ENCODE measurements at regions not wholly inside any gene's neighbourhood (a gene's known extent, or its start where the extent isn't known, plus 50 kb on each side); places are given as distances from the start of the nearest gene placed in this dataset.

GRCh38 chr6:104418839-104419238 is 440.9 kb downstream of the HACE1 start:
- Histone ChIP-seq H3K9me3 (replicated peaks) (no peaks in the 10 kb centered on the region), H3K27ac (no peak overlapping the region), H3K4me1 (no peaks in the 10 kb centered on the region), H3K4me3 (no peak overlapping the region), H3K36me3 (no peaks in the 10 kb centered on the region), H3K27me3 (no peaks in the 10 kb centered on the region)
- no peak for DNase-seq

- Histone ChIP-seq H3K9me3 (replicated peaks) (no peaks in the 10 kb centered on the region), H3K27me3 (no peaks in the 10 kb centered on the region), H3K4me1 (no peaks in the 10 kb centered on the region), H3K36me3 (no peaks in the 10 kb centered on the region), H3K27ac (no peak overlapping the region), H3K4me3 (no peak overlapping the region)
- no peak for DNase-seq
Observed at GRCh38 chr6:104418125-104418524, 441.6 kb downstream of the HACE1 start.

GRCh38 chr6:104414723-104415122 is 445.0 kb downstream of the HACE1 start:
- H3K4me3 ChIP-seq = no peak overlapping the region
- H3K27me3 ChIP-seq = no peaks in the 10 kb centered on the region
- H3K9me3 ChIP-seq (replicated peaks) = no peaks in the 10 kb centered on the region
- H3K27ac ChIP-seq = no peak overlapping the region
- DNase-seq = no peak
- H3K36me3 ChIP-seq = no peaks in the 10 kb centered on the region
- H3K4me1 ChIP-seq = no peaks in the 10 kb centered on the region

- H3K27me3 ChIP-seq = no peaks in the 10 kb centered on the region
- H3K27ac ChIP-seq = no peak overlapping the region
- no peak for DNase-seq
- H3K9me3 ChIP-seq (replicated peaks) = no peaks in the 10 kb centered on the region
- H3K36me3 ChIP-seq = no peaks in the 10 kb centered on the region
- no peak overlapping the region for H3K4me3 ChIP-seq
- no peaks in the 10 kb centered on the region for H3K4me1 ChIP-seq
Observed at GRCh38 chr6:104413767-104414166, 446.0 kb downstream of the HACE1 start.

- H3K4me3 ChIP-seq = no peak overlapping the region
- H3K9me3 ChIP-seq (replicated peaks) = no peaks in the 10 kb centered on the region
- H3K4me1 ChIP-seq = no peaks in the 10 kb centered on the region
Observed at GRCh38 chr6:104411302-104411701, 448.4 kb downstream of the HACE1 start.

GRCh38 chr6:104409913-104410312 is 449.8 kb downstream of the HACE1 start:
- no peaks in the 10 kb centered on the region for H3K4me1 ChIP-seq
- H3K36me3 ChIP-seq = no peaks in the 10 kb centered on the region
- DNase-seq = no peak
- no peak overlapping the region for H3K27ac ChIP-seq
- H3K4me3 ChIP-seq = no peak overlapping the region
- no peaks in the 10 kb centered on the region for H3K27me3 ChIP-seq
- no peaks in the 10 kb centered on the region for H3K9me3 ChIP-seq (replicated peaks)

More at GRCh38 chr6:104411302-104411701, 448.4 kb downstream of the HACE1 start:
- H3K27ac ChIP-seq = no peak overlapping the region
- no peak for DNase-seq
- H3K36me3 ChIP-seq = no peaks in the 10 kb centered on the region
- no peaks in the 10 kb centered on the region for H3K27me3 ChIP-seq

- H3K9me3 ChIP-seq (replicated peaks) = no peaks in the 10 kb centered on the region
- H3K4me1 ChIP-seq = no peaks in the 10 kb centered on the region
- no peak overlapping the region for H3K4me3 ChIP-seq
- no peaks in the 10 kb centered on the region for H3K27me3 ChIP-seq
- DNase-seq = no peak
- H3K27ac ChIP-seq = no peak overlapping the region
- H3K36me3 ChIP-seq = no peaks in the 10 kb centered on the region
Observed at GRCh38 chr6:104407957-104408356, 451.8 kb downstream of the HACE1 start.

GRCh38 chr6:104404377-104404776 is 455.3 kb downstream of the HACE1 start:
- Histone ChIP-seq H3K36me3 (no peaks in the 10 kb centered on the region), H3K27ac (no peak overlapping the region), H3K4me1 (peaks cover 5% of the 10 kb centered on the region; the same call in 1 of the 2 replicates), H3K4me3 (no peak overlapping the region), H3K9me3 (replicated peaks) (no peaks in the 10 kb centered on the region), H3K27me3 (no peaks in the 10 kb centered on the region)
- DNase-seq = no peak

GRCh38 chr6:104402572-104402971 is 457.1 kb downstream of the HACE1 start:
- H3K36me3 ChIP-seq = no peaks in the 10 kb centered on the region
- H3K4me3 ChIP-seq = no peak overlapping the region
- H3K27me3 ChIP-seq = no peaks in the 10 kb centered on the region
- no peak for DNase-seq
- peaks cover 5% of the 10 kb centered on the region; the same call in 1 of the 2 replicates for H3K4me1 ChIP-seq
- H3K9me3 ChIP-seq (replicated peaks) = no peaks in the 10 kb centered on the region
- no peak overlapping the region for H3K27ac ChIP-seq

GRCh38 chr6:104401926-104402325 is 457.8 kb downstream of the HACE1 start:
- Histone ChIP-seq H3K36me3 (no peaks in the 10 kb centered on the region), H3K4me1 (peaks cover 5% of the 10 kb centered on the region; the same call in 1 of the 2 replicates), H3K27me3 (no peaks in the 10 kb centered on the region), H3K9me3 (replicated peaks) (no peaks in the 10 kb centered on the region), H3K27ac (no peak overlapping the region), H3K4me3 (no peak overlapping the region)
- DNase-seq = no peak

- DNase-seq = no peak
- H3K4me3 ChIP-seq = no peak overlapping the region
- H3K27ac ChIP-seq = no peak overlapping the region
Observed at GRCh38 chr6:104400844-104401243, 458.9 kb downstream of the HACE1 start.

GRCh38 chr6:104396077-104396476 is 463.6 kb downstream of the HACE1 start:
- no peak overlapping the region for H3K27ac ChIP-seq
- no peak for DNase-seq
- no peaks in the 10 kb centered on the region for H3K4me1 ChIP-seq
- H3K4me3 ChIP-seq = no peak overlapping the region
- H3K27me3 ChIP-seq = no peaks in the 10 kb centered on the region
- no peaks in the 10 kb centered on the region for H3K9me3 ChIP-seq (replicated peaks)
- no peaks in the 10 kb centered on the region for H3K36me3 ChIP-seq

More at GRCh38 chr6:104400844-104401243, 458.9 kb downstream of the HACE1 start:
- Histone ChIP-seq H3K27me3 (no peaks in the 10 kb centered on the region), H3K4me1 (peaks cover 5% of the 10 kb centered on the region; the same call in 1 of the 2 replicates), H3K36me3 (no peaks in the 10 kb centered on the region), H3K9me3 (replicated peaks) (no peaks in the 10 kb centered on the region)

- Histone ChIP-seq H3K4me3 (no peak overlapping the region), H3K27ac (no peak overlapping the region), H3K27me3 (no peaks in the 10 kb centered on the region), H3K4me1 (no peaks in the 10 kb centered on the region), H3K36me3 (no peaks in the 10 kb centered on the region), H3K9me3 (replicated peaks) (no peaks in the 10 kb centered on the region)
- DNase-seq = no peak
Observed at GRCh38 chr6:104381907-104382306, 477.8 kb downstream of the HACE1 start.

GRCh38 chr6:104365451-104366234 is 494.1 kb downstream of the HACE1 start:
- no peak for DNase-seq
- Histone ChIP-seq H3K36me3 (no peaks in the 10 kb centered on the region), H3K4me3 (no peak overlapping the region), H3K27ac (no peak overlapping the region), H3K9me3 (replicated peaks) (no peaks in the 10 kb centered on the region), H3K4me1 (no peaks in the 10 kb centered on the region), H3K27me3 (no peaks in the 10 kb centered on the region; the same call in none of the 2 replicates)

- no peaks in the 10 kb centered on the region for H3K4me1 ChIP-seq
- no peaks in the 10 kb centered on the region for H3K36me3 ChIP-seq
- no peak overlapping the region for H3K4me3 ChIP-seq
- no peaks in the 10 kb centered on the region for H3K27me3 ChIP-seq
- no peaks in the 10 kb centered on the region for H3K9me3 ChIP-seq (replicated peaks)
- DNase-seq = no peak
- H3K27ac ChIP-seq = no peak overlapping the region
Observed at GRCh38 chr6:104357928-104358327, 501.8 kb downstream of the HACE1 start.

GRCh38 chr6:104356197-104356596 is 503.5 kb downstream of the HACE1 start:
- DNase-seq = no peak
- Histone ChIP-seq H3K4me3 (no peak overlapping the region), H3K27ac (no peak overlapping the region), H3K27me3 (no peaks in the 10 kb centered on the region), H3K9me3 (replicated peaks) (no peaks in the 10 kb centered on the region), H3K36me3 (no peaks in the 10 kb centered on the region), H3K4me1 (no peaks in the 10 kb centered on the region)
